ENCODE measurements at regions not wholly inside any gene's neighbourhood (a gene's known extent, or its start where the extent isn't known, plus 50 kb on each side); places are given as distances from the start of the nearest gene placed in this dataset.

GRCh38 chr9:120107138-120107537 is 472.8 kb downstream of the CDK5RAP2 start:
- DNase-seq = no peak

- DNase-seq = no peak
Observed at GRCh38 chr9:120104771-120105170, 475.2 kb downstream of the CDK5RAP2 start.

- DNase-seq = no peak
Observed at GRCh38 chr9:120100595-120100994, 479.4 kb downstream of the CDK5RAP2 start.

GRCh38 chr9:120099065-120099464 is 480.9 kb downstream of the CDK5RAP2 start:
- no peak for DNase-seq

- DNase-seq = no peak
Observed at GRCh38 chr9:120098584-120098983, 481.4 kb downstream of the CDK5RAP2 start.

- no peak for DNase-seq
Observed at GRCh38 chr9:120091206-120091605, 488.8 kb downstream of the CDK5RAP2 start.

- no peak for DNase-seq
Observed at GRCh38 chr9:120080849-120081248, 499.1 kb downstream of the CDK5RAP2 start.

GRCh38 chr9:120078112-120078511 is 501.9 kb downstream of the CDK5RAP2 start:
- no peak for DNase-seq

GRCh38 chr9:120071760-120072159 is 508.2 kb downstream of the CDK5RAP2 start:
- no peak for DNase-seq

- no peak for DNase-seq
Observed at GRCh38 chr9:120066315-120066714, 513.7 kb downstream of the CDK5RAP2 start.

GRCh38 chr9:120065151-120065550 is 514.8 kb downstream of the CDK5RAP2 start:
- no peak for DNase-seq

GRCh38 chr9:120045011-120045410 is 535.0 kb downstream of the CDK5RAP2 start:
- no peak for DNase-seq

GRCh38 chr9:120043448-120043847 is 536.5 kb downstream of the CDK5RAP2 start:
- DNase-seq = no peak

- DNase-seq = no peak
Observed at GRCh38 chr9:120040896-120041295, 539.1 kb downstream of the CDK5RAP2 start.

GRCh38 chr9:120038342-120038741 is 541.6 kb downstream of the CDK5RAP2 start:
- DNase-seq = no peak

GRCh38 chr9:120032639-120033038 is 547.3 kb downstream of the CDK5RAP2 start:
- no peak for DNase-seq

GRCh38 chr9:120030847-120031246 is 549.1 kb downstream of the CDK5RAP2 start:
- no peak for DNase-seq

GRCh38 chr9:120018550-120018949 is 561.4 kb downstream of the CDK5RAP2 start:
- DNase-seq = no peak

GRCh38 chr9:120018037-120018436 is 561.9 kb downstream of the CDK5RAP2 start:
- no peak for DNase-seq

- no peak for DNase-seq
Observed at GRCh38 chr9:120016231-120016630, 563.7 kb downstream of the CDK5RAP2 start.

GRCh38 chr9:120014796-120015195 is 565.2 kb downstream of the CDK5RAP2 start:
- DNase-seq = no peak

GRCh38 chr9:120009856-120010255 is 570.1 kb downstream of the CDK5RAP2 start:
- DNase-seq = no peak

GRCh38 chr9:120001536-120001935 is 578.4 kb downstream of the CDK5RAP2 start:
- DNase-seq = no peak

GRCh38 chr9:119998614-119999013 is 581.4 kb downstream of the CDK5RAP2 start:
- no peak for DNase-seq

- DNase-seq = no peak
Observed at GRCh38 chr9:119991797-119992196, 588.2 kb downstream of the CDK5RAP2 start.

- DNase-seq = no peak
Observed at GRCh38 chr9:119986713-119987112, 593.3 kb downstream of the CDK5RAP2 start.

Measured in MV-4-11 (cell line).